ENCODE measurements at regions not wholly inside any gene's neighbourhood (a gene's known extent, or its start where the extent isn't known, plus 50 kb on each side); places are given as distances from the start of the nearest gene placed in this dataset.

GRCh38 chr3:127139601-127140500 is 53.1 kb upstream of the PRR23E start:
- no peak overlapping the region for H3K27ac ChIP-seq
- TF ChIP-seq CTCF (IDR thresholded peaks at IDR 0.05) (no peak), ZFX (IDR thresholded peaks at IDR 0.05; ENCODE audit: borderline replicate concordance) (no peak)

DNA sequence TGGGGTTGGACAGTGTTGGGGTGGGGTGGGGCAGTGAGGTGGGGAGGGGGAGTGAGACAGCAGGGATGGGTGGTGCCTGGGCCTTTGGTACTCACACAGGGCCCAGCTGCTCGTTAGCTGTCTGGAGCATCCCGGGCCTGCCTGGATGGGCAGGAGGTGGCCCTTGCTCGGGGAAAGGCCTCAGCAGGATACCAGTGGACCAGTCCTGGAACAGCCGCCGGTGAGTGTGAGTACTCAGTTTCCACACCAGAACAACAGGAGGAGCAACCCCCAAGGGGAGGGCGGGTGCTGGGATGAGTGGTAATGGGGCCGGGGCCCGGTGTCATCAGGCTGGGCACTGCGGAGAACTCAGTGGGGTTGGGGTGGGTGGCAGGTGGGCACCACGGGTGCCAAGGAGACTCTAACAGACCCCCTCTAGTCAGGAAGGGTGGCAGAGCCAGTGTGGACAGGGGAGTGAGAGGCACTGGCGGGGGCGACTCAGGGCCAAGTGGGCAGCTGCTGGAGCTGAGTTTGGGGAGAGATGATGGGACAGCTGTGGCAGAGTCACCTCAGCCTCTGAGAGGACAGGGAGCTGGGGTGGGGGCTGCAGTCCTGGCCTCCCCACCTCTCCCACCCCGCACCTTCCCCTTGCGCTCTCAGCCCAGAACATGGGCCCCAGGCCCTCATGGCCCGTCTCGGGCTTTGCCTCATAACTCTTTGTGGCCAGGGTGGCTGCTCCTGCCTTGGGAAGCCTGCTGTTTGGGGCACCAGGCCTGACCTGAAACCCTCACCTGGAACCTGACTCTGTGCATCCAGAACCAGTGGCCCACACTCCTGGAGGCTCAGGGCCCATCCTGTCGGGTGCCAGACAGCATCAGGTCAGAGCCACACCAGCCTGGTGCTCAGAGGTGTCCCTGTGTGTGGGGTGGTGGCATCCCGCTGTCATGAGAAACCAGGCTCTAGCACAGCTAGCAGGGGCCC is 52.1 kb upstream of the PRR23E start:
- TF ChIP-seq CTCF (IDR thresholded peaks at IDR 0.05): no peak
- no peak for TF ChIP-seq ZFX (IDR thresholded peaks at IDR 0.05; ENCODE audit: borderline replicate concordance)
- no peak overlapping the region for H3K27ac ChIP-seq

- no peak overlapping the region for H3K27ac ChIP-seq
- TF ChIP-seq ZFX (IDR thresholded peaks at IDR 0.05; ENCODE audit: borderline replicate concordance) (no peak), CTCF (IDR thresholded peaks at IDR 0.05) (no peak)
These were observed 50.8 kb upstream of the PRR23E start for GRCh38 chr3:127141921-127142730.
